ENCODE measurements at regions not wholly inside any gene's neighbourhood (a gene's known extent, or its start where the extent isn't known, plus 50 kb on each side); places are given as distances from the start of the nearest gene placed in this dataset.

DNA sequence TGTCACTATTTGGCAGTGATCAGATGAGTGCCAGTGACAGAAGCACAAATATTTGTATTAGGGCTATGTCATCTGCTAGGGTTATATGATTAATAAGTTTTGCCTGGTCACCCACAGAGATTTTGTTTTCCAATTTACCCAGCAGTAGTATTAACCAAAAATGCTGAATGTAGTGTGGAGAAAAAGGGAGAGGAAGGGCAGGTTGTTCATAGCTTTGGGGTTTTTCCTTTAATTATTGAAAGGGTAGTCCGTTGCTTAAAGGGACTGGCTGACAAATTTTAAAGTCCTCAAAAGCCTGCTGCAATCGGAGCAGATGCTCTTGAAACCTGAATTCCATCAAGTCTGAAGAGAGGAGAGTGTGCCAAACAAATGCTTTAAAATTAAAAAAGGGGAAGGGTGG, 237.9 kb upstream of the CCDC196 start:
- TF ChIP-seq, protein P1, sequence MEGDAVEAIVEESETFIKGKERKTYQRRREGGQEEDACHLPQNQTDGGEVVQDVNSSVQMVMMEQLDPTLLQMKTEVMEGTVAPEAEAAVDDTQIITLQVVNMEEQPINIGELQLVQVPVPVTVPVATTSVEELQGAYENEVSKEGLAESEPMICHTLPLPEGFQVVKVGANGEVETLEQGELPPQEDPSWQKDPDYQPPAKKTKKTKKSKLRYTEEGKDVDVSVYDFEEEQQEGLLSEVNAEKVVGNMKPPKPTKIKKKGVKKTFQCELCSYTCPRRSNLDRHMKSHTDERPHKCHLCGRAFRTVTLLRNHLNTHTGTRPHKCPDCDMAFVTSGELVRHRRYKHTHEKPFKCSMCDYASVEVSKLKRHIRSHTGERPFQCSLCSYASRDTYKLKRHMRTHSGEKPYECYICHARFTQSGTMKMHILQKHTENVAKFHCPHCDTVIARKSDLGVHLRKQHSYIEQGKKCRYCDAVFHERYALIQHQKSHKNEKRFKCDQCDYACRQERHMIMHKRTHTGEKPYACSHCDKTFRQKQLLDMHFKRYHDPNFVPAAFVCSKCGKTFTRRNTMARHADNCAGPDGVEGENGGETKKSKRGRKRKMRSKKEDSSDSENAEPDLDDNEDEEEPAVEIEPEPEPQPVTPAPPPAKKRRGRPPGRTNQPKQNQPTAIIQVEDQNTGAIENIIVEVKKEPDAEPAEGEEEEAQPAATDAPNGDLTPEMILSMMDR (IDR thresholded peaks at IDR 0.05), result no peak
- no peak for TF ChIP-seq POLR2A (IDR thresholded peaks at IDR 0.05)

Measured in body of pancreas (tissue), 4 donors.